ENCODE measurements at regions not wholly inside any gene's neighbourhood (a gene's known extent, or its start where the extent isn't known, plus 50 kb on each side); places are given as distances from the start of the nearest gene placed in this dataset.

GRCh38 chr3:28018925-28019718, 222.3 kb upstream of the CMC1 start:
- no peaks in the 10 kb centered on the region for H3K36me3 ChIP-seq (ENCODE audit: insufficient read depth, low read length)
- no peak for TF ChIP-seq CTCF (IDR thresholded peaks at IDR 0.05; ENCODE audit: extremely low read depth, low read depth, low read length)
- H3K4me3 ChIP-seq (ENCODE audit: insufficient read depth, low read length) = no peak overlapping the region
- H3K79me2 ChIP-seq (ENCODE audit: insufficient read depth, low read length) = no peaks in the 10 kb centered on the region
- H3K9me3 ChIP-seq (ENCODE audit: low read depth, low read length) = no peaks in the 10 kb centered on the region
- H4K20me1 ChIP-seq (ENCODE audit: insufficient read depth, low read length) = no peaks in the 10 kb centered on the region
- H3K27ac ChIP-seq (ENCODE audit: low read depth, low read length) = no peak overlapping the region
- peaks cover 2% of the 10 kb centered on the region for H3K27me3 ChIP-seq (ENCODE audit: insufficient read depth, low read length)
- DNase-seq (ENCODE audit: insufficient read length, low spot score, missing footprints) = no peak
- no peaks in the 10 kb centered on the region for H3K4me1 ChIP-seq (ENCODE audit: insufficient read depth, low read length)
- H3K4me2 ChIP-seq (ENCODE audit: insufficient read depth, low read length) = no peak overlapping the region
- no peak overlapping the region for H2AFZ ChIP-seq (ENCODE audit: low read length)

DNA sequence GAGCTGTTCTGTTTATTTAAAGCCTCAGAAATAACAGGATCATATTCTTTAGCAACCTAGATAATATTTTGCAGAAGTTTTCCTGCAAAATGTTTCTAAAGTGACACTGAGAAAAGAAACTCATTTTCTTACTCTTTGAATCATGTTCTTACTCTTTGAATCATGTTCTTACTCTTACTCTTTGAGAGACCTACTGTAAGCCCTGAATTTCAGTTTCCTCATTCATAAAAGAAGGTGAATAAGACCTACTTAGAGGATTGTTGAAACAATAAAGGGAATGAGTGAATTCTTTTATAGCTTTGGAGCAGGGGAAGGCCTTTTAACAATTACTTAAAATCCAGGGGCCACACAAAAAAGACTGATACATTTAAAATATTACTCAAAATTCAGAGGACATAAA, 221.7 kb upstream of the CMC1 start:
- no peak overlapping the region for H2AFZ ChIP-seq (ENCODE audit: low read length)
- no peak for DNase-seq (ENCODE audit: insufficient read length, low spot score, missing footprints)
- H3K4me1 ChIP-seq (ENCODE audit: insufficient read depth, low read length) = no peaks in the 10 kb centered on the region
- no peaks in the 10 kb centered on the region for H4K20me1 ChIP-seq (ENCODE audit: insufficient read depth, low read length)
- no peak overlapping the region for H3K27ac ChIP-seq (ENCODE audit: low read depth, low read length)
- no peak overlapping the region for H3K4me3 ChIP-seq (ENCODE audit: insufficient read depth, low read length)
- TF ChIP-seq CTCF (IDR thresholded peaks at IDR 0.05; ENCODE audit: extremely low read depth, low read depth, low read length) = no peak
- peaks cover under 1% of the 10 kb centered on the region for H3K9me3 ChIP-seq (ENCODE audit: low read depth, low read length)
- H3K79me2 ChIP-seq (ENCODE audit: insufficient read depth, low read length) = no peaks in the 10 kb centered on the region
- H3K36me3 ChIP-seq (ENCODE audit: insufficient read depth, low read length) = no peaks in the 10 kb centered on the region
- H3K27me3 ChIP-seq (ENCODE audit: insufficient read depth, low read length) = peaks cover 2% of the 10 kb centered on the region
- no peak overlapping the region for H3K4me2 ChIP-seq (ENCODE audit: insufficient read depth, low read length)

GRCh38 chr3:28022916-28023315, 218.5 kb upstream of the CMC1 start:
- H3K79me2 ChIP-seq (ENCODE audit: insufficient read depth, low read length) = no peaks in the 10 kb centered on the region
- no peaks in the 10 kb centered on the region for H4K20me1 ChIP-seq (ENCODE audit: insufficient read depth, low read length)
- H3K4me3 ChIP-seq (ENCODE audit: insufficient read depth, low read length) = no peak overlapping the region
- no peak overlapping the region for H3K27ac ChIP-seq (ENCODE audit: low read depth, low read length)
- peaks cover 2% of the 10 kb centered on the region for H3K27me3 ChIP-seq (ENCODE audit: insufficient read depth, low read length)
- H3K36me3 ChIP-seq (ENCODE audit: insufficient read depth, low read length) = no peaks in the 10 kb centered on the region
- H3K4me1 ChIP-seq (ENCODE audit: insufficient read depth, low read length) = no peaks in the 10 kb centered on the region
- peaks cover 3% of the 10 kb centered on the region for H3K9me3 ChIP-seq (ENCODE audit: low read depth, low read length)
- H2AFZ ChIP-seq (ENCODE audit: low read length) = no peak overlapping the region
- H3K4me2 ChIP-seq (ENCODE audit: insufficient read depth, low read length) = no peak overlapping the region
- TF ChIP-seq CTCF (IDR thresholded peaks at IDR 0.05; ENCODE audit: extremely low read depth, low read depth, low read length) = no peak
- DNase-seq (ENCODE audit: insufficient read length, low spot score, missing footprints) = no peak

DNA sequence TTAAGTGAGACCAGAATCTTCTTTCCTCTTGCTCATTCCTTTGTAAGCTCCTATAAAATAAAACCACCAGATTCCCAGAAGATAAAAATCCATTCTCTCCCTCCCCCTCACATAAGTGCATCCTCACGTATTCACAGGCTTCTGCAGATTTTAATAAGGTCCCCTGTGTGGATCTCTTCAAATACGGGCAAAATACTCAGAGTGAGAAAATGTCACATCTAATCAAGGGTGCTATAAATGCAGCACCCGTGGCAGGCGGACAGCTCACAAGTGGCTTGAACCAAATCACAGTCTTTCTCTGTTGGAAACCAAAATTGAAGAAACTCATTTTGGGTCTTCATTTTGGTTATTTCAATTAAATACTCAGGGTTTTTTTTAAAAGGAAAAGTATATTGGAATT, 212.9 kb upstream of the CMC1 start:
- no peak for TF ChIP-seq CTCF (IDR thresholded peaks at IDR 0.05; ENCODE audit: extremely low read depth, low read depth, low read length)

More for the DNA sequence above, 212.9 kb upstream of the CMC1 start:
- DNase-seq (ENCODE audit: insufficient read length, low spot score, missing footprints) = no peak
- no peak overlapping the region for H3K27ac ChIP-seq (ENCODE audit: low read depth, low read length)
- no peaks in the 10 kb centered on the region for H4K20me1 ChIP-seq (ENCODE audit: insufficient read depth, low read length)
- peaks cover 3% of the 10 kb centered on the region for H3K9me3 ChIP-seq (ENCODE audit: low read depth, low read length)
- no peaks in the 10 kb centered on the region for H3K4me1 ChIP-seq (ENCODE audit: insufficient read depth, low read length)
- H3K36me3 ChIP-seq (ENCODE audit: insufficient read depth, low read length) = no peaks in the 10 kb centered on the region
- no peak overlapping the region for H2AFZ ChIP-seq (ENCODE audit: low read length)
- no peaks in the 10 kb centered on the region for H3K27me3 ChIP-seq (ENCODE audit: insufficient read depth, low read length)
- no peak overlapping the region for H3K4me3 ChIP-seq (ENCODE audit: insufficient read depth, low read length)
- no peak overlapping the region for H3K4me2 ChIP-seq (ENCODE audit: insufficient read depth, low read length)
- H3K79me2 ChIP-seq (ENCODE audit: insufficient read depth, low read length) = no peaks in the 10 kb centered on the region
